Naive thymus-derived CD4-positive, alpha-beta T cell (primary cell): ENCODE measurements at regions not wholly inside any gene's neighbourhood (a gene's known extent, or its start where the extent isn't known, plus 50 kb on each side); places are given as distances from the start of the nearest gene placed in this dataset.

Experiments
- ATAC-seq: fragments of 150-1000 bp; cut with Tn5 transposase; 2 replicates; pipeline ENCODE4 v1.10.0; 2021; ENCODE audit warnings: mild to moderate bottlenecking, moderate library complexity
- CTCF ChIA-PET: fragments of 350-600 bp; sonication (Branson Sonifier 250); formaldehyde crosslinking; loops from one replicate; lab custom pipeline; 2021; ENCODE audit warnings: antibody characterized with exemption; lab: Charles Lee
- POLR2A ChIA-PET: fragments of 350-600 bp; sonication (Branson Sonifier 250); formaldehyde crosslinking; loops from one replicate; lab custom pipeline; 2021; ENCODE audit warnings: antibody characterized with exemption, inconsistent platforms; lab: Charles Lee
- DNase-seq, 9 donors: peaks; one replicate each; pipeline versions ENCODE4 v3.0.0 to v3.0.0-alpha.2; 2020 to 2022; ENCODE audit warnings: mixed read lengths in 1 of 9
- H3K27ac ChIP-seq: one replicate; pipeline ENCODE4 v1.7.0; 2013; ENCODE audit warnings: mild to moderate bottlenecking, low read depth, low read length, moderate library complexity
- H3K27me3 ChIP-seq, 2 donors: one replicate each; pipeline ENCODE4 v1.7.0; 2013; ENCODE audit warnings: low read length in 2 of 2, mild to moderate bottlenecking in 2 of 2, moderate library complexity in 2 of 2; ENCODE audit not compliant: control insufficient read depth in 2 of 2, insufficient read depth in 2 of 2
- H3K36me3 ChIP-seq, 3 experiments: 1 replicate in 2 of 3; 2 replicates in 1 of 3; pipeline ENCODE4 v1.7.0; 2013; ENCODE audit warnings: low read length in 3 of 3, mild to moderate bottlenecking in 3 of 3, moderate library complexity in 1 of 3; ENCODE audit not compliant: insufficient read depth in 3 of 3, control insufficient read depth in 2 of 3
- H3K4me1 ChIP-seq, 2 donors: one replicate each; pipeline ENCODE4 v1.7.0; 2013; ENCODE audit warnings: low read length in 2 of 2, mild to moderate bottlenecking in 2 of 2, moderate library complexity in 1 of 2; ENCODE audit not compliant: control insufficient read depth in 2 of 2, insufficient read depth in 2 of 2
- H3K4me3 ChIP-seq: 2 replicates; pipeline ENCODE4 v1.7.0; 2013; ENCODE audit warnings: mild to moderate bottlenecking, low read length
- H3K9me3 ChIP-seq, 3 experiments: 1 replicate in 2 of 3; 2 replicates in 1 of 3; pipeline ENCODE4 v1.7.0; 2013; ENCODE audit warnings: low read length in 3 of 3; ENCODE audit not compliant: control insufficient read depth in 2 of 3
- H3K27ac Mint-ChIP-seq, 9 donors: one replicate each; pipeline ENCODE4 v1.8.0; 2020 to 2022; ENCODE audit warnings: mixed read lengths in 9 of 9, mild to moderate bottlenecking in 8 of 9, moderate library complexity in 5 of 9, inconsistent platforms in 2 of 9
- H3K27me3 Mint-ChIP-seq, 5 donors: one replicate each; pipeline ENCODE4 v1.8.0; 2021 to 2022; ENCODE audit warnings: mixed read lengths in 5 of 5, mild to moderate bottlenecking in 1 of 5
- H3K36me3 Mint-ChIP-seq, 5 donors: one replicate each; pipeline ENCODE4 v1.8.0; 2020 to 2022; ENCODE audit warnings: mixed read lengths in 5 of 5, mild to moderate bottlenecking in 3 of 5, inconsistent platforms in 1 of 5
- H3K4me1 Mint-ChIP-seq, 7 donors: one replicate each; pipeline ENCODE4 v1.8.0; 2020 to 2022; ENCODE audit warnings: mixed read lengths in 7 of 7, mild to moderate bottlenecking in 3 of 7, inconsistent platforms in 1 of 7
- H3K4me3 Mint-ChIP-seq, 10 donors: one replicate each; pipeline ENCODE4 v1.8.0; 2020 to 2022; ENCODE audit warnings: mild to moderate bottlenecking in 10 of 10, mixed read lengths in 10 of 10, moderate library complexity in 6 of 10, inconsistent platforms in 2 of 10
- H3K9me3 Mint-ChIP-seq, 11 donors: one replicate each; pipeline ENCODE4 v1.8.0; 2020 to 2022; ENCODE audit warnings: mixed read lengths in 11 of 11, mild to moderate bottlenecking in 4 of 11, inconsistent platforms in 1 of 11, moderate library complexity in 1 of 11
- intact Hi-C, 2 donors: fragments of 100-400 bp; cut with micrococcal nuclease; formaldehyde crosslinking; loops; one replicate each; pipeline ENCODE4 v1.15.1; 2023

DNA sequence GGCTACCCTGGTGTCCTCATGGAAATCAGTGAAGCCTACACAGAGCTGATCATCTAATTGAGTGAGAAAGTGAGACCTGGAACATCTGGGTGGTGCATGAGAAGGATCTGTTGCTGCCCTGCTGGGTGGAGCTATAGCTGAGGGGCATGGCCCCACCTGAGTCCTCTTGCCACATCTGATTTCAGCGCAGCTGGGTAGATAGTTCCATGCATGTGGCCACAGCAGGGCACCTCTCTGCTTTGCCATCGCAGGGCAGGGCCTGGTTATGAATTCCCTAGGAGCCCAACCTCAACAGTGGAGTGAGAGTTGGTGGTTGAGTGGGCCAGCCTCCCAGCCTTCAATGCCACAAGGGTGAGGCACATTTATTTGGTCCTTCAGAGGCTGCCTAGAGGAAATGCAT lies 407.8 kb downstream of the BCL11B start:
- no peak overlapping the region for H3K27ac Mint-ChIP-seq
- intact Hi-C loops, result no loop called here

GRCh38 chr14:98867146-98867545 lies 404.9 kb downstream of the BCL11B start:
- Mint-ChIP-seq H3K4me3 (no peak overlapping the region), H3K27me3 (peaks cover 0 to 6% (median 0%) of the 10 kb centered on the region in 5 donors), H3K27ac (no peak overlapping the region), H3K9me3 (no peaks in the 10 kb centered on the region), H3K4me1 (peaks cover 0 to 14% (median 10%) of the 10 kb centered on the region in 7 donors), H3K36me3 (no peaks in the 10 kb centered on the region)
- intact Hi-C loops, result no loop called here
- ATAC-seq (no peak), DNase-seq (no peak)
- H3K36me3 ChIP-seq, result no peaks in the 10 kb centered on the region
- no peaks in the 10 kb centered on the region for H3K27me3 ChIP-seq
- no peak overlapping the region for H3K27ac ChIP-seq
- H3K4me3 ChIP-seq, result no peak overlapping the region
- ChIA-PET CTCF (no interaction called here), POLR2A (no interaction called here)
- no peaks in the 10 kb centered on the region for H3K9me3 ChIP-seq
- no peaks in the 10 kb centered on the region for H3K4me1 ChIP-seq

More for the DNA sequence above, 407.8 kb downstream of the BCL11B start:
- ATAC-seq (no peak), DNase-seq (no peak)
- H3K4me3 ChIP-seq, result no peak overlapping the region
- no peaks in the 10 kb centered on the region for H3K27me3 ChIP-seq
- Mint-ChIP-seq H3K36me3 (no peaks in the 10 kb centered on the region), H3K9me3 (no peaks in the 10 kb centered on the region), H3K4me1 (peaks cover 0 to 20% (median 10%) of the 10 kb centered on the region in 7 donors), H3K4me3 (no peak overlapping the region), H3K27me3 (peaks cover 0 to 19% (median 3%) of the 10 kb centered on the region in 5 donors)
- H3K36me3 ChIP-seq, result no peaks in the 10 kb centered on the region
- H3K4me1 ChIP-seq, result no peaks in the 10 kb centered on the region
- ChIA-PET CTCF (no interaction called here), POLR2A (no interaction called here)
- H3K9me3 ChIP-seq, result no peaks in the 10 kb centered on the region
- H3K27ac ChIP-seq, result no peak overlapping the region

GRCh38 chr14:98867726-98868125 lies 404.3 kb downstream of the BCL11B start:
- DNase-seq (no peak), ATAC-seq (no peak)
- H3K4me3 Mint-ChIP-seq, result no peak overlapping the region
- no peaks in the 10 kb centered on the region for H3K36me3 Mint-ChIP-seq
- H3K27ac ChIP-seq, result no peak overlapping the region
- H3K4me3 ChIP-seq, result no peak overlapping the region
- H3K4me1 Mint-ChIP-seq, result peaks cover 0 to 14% (median 10%) of the 10 kb centered on the region in 7 donors
- intact Hi-C loops, result no loop called here
- no peaks in the 10 kb centered on the region for H3K9me3 ChIP-seq
- no peaks in the 10 kb centered on the region for H3K4me1 ChIP-seq
- peak overlapping the region in 2 of 9 donors; percentile 68 to 78 for H3K27ac Mint-ChIP-seq
- no peaks in the 10 kb centered on the region for H3K27me3 ChIP-seq
- H3K36me3 ChIP-seq, result no peaks in the 10 kb centered on the region
- no peaks in the 10 kb centered on the region for H3K9me3 Mint-ChIP-seq
- ChIA-PET POLR2A (no interaction called here), CTCF (no interaction called here)
- peaks cover 0 to 4% (median 0%) of the 10 kb centered on the region in 5 donors for H3K27me3 Mint-ChIP-seq

- Histone ChIP-seq H3K9me3 (no peaks in the 10 kb centered on the region), H3K4me3 (no peak overlapping the region), H3K36me3 (no peaks in the 10 kb centered on the region), H3K4me1 (no peaks in the 10 kb centered on the region), H3K27me3 (no peaks in the 10 kb centered on the region), H3K27ac (no peak overlapping the region)
- H3K4me1 Mint-ChIP-seq, result peaks cover 0 to 24% (median 10%) of the 10 kb centered on the region in 7 donors
- H3K4me3 Mint-ChIP-seq, result no peak overlapping the region
- CTCF ChIA-PET, result no interaction called here
- peaks cover 0 to 5% (median 0%) of the 10 kb centered on the region in 5 donors for H3K36me3 Mint-ChIP-seq
- H3K27ac Mint-ChIP-seq, result no peak overlapping the region
- POLR2A ChIA-PET, result interaction anchor here (1.1 kb wide), 1 partner anchor 14 kb away, joined by 3 read pairs; no protein-coding TSS in a partner anchor
- peaks cover 0 to 4% (median 0%) of the 10 kb centered on the region in 5 donors for H3K27me3 Mint-ChIP-seq
- peaks cover 0 to 5% (median 0%) of the 10 kb centered on the region in 11 donors for H3K9me3 Mint-ChIP-seq
- DNase-seq (no peak), ATAC-seq (no peak)
- intact Hi-C loops, result no loop called here
These were observed 403.1 kb downstream of the BCL11B start for GRCh38 chr14:98868866-98869265.

- no peak for ATAC-seq
- no peaks in the 10 kb centered on the region for H3K4me1 ChIP-seq
- no peak overlapping the region for H3K27ac ChIP-seq
- DNase-seq, result no peak
- peaks cover 4 to 24% (median 10%) of the 10 kb centered on the region in 7 donors for H3K4me1 Mint-ChIP-seq
- no peak overlapping the region for H3K4me3 Mint-ChIP-seq
- POLR2A ChIA-PET, result no interaction called here
- H3K36me3 ChIP-seq, result no peaks in the 10 kb centered on the region
- H3K36me3 Mint-ChIP-seq, result peaks cover 0 to 9% (median 0%) of the 10 kb centered on the region in 5 donors
- H3K9me3 ChIP-seq, result no peaks in the 10 kb centered on the region
- no peaks in the 10 kb centered on the region for H3K27me3 ChIP-seq
- no peak overlapping the region for H3K27ac Mint-ChIP-seq
- peaks cover 0 to 4% (median 0%) of the 10 kb centered on the region in 5 donors for H3K27me3 Mint-ChIP-seq
- H3K9me3 Mint-ChIP-seq, result peaks cover 0 to 9% (median 0%) of the 10 kb centered on the region in 11 donors
- intact Hi-C loops, result no loop called here
- CTCF ChIA-PET, result no interaction called here
- no peak overlapping the region for H3K4me3 ChIP-seq
These were observed 400.2 kb downstream of the BCL11B start for GRCh38 chr14:98871796-98872195.

DNA sequence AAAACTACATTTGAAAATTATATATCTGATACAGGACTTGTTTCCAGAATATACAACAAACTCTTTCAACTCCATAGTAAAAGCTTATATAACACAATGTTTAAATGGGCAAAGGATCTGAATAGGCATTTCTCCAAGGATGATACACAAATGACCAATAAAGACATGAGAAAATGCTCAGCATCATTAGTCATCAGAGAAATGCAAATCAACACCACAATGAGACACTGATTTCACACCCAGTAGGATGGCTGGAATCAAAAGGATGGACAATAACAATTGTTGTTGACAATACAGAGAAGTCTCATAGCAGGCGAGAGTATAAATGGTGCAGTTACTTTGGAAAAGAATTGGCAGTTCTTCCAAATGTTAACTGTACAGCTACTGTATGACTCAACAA lies 394.9 kb downstream of the BCL11B start:
- peaks cover 0 to 8% (median 0%) of the 10 kb centered on the region in 3 experiments for H3K9me3 ChIP-seq
- ChIA-PET CTCF (no interaction called here), POLR2A (no interaction called here)
- intact Hi-C loops, result no loop called here
- peaks cover 0 to 3% (median 0%) of the 10 kb centered on the region in 5 donors for H3K27me3 Mint-ChIP-seq
- H3K4me3 Mint-ChIP-seq, result no peak overlapping the region
- H3K27ac Mint-ChIP-seq, result no peak overlapping the region
- no peaks in the 10 kb centered on the region for H3K27me3 ChIP-seq
- no peak overlapping the region for H3K27ac ChIP-seq
- H3K9me3 Mint-ChIP-seq, result peaks cover 0 to 50% (median 18%) of the 10 kb centered on the region in 11 donors
- H3K4me1 Mint-ChIP-seq, result peaks cover 0 to 13% (median 4%) of the 10 kb centered on the region in 7 donors
- H3K36me3 Mint-ChIP-seq, result peaks cover 0 to 21% (median 6%) of the 10 kb centered on the region in 5 donors
- no peaks in the 10 kb centered on the region for H3K4me1 ChIP-seq
- ATAC-seq (no peak), DNase-seq (no peak)
- no peak overlapping the region for H3K4me3 ChIP-seq
- H3K36me3 ChIP-seq, result no peaks in the 10 kb centered on the region

DNA sequence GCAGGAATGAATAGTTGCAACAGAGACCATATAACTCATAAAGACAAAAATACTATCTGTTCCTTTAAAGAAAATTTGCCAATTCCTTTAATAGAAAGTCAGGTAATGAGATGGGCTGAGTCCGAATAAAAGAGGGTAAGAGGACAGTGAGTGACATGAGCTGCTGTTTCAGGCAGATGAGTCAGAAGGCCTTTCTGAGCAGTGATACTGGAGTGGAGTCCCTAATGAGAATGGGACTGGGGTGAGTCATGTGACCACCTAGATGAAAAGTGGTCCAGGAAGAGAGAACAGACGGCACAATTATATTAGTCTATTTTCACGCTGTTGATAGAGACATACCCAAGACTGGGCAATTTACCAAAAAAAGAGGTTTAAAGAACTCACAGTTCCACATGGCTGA lies 393.7 kb downstream of the BCL11B start:
- no peak for DNase-seq
- Histone ChIP-seq H3K27me3 (no peaks in the 10 kb centered on the region), H3K4me3 (no peak overlapping the region), H3K36me3 (no peaks in the 10 kb centered on the region), H3K27ac (no peak overlapping the region), H3K9me3 (peaks cover 0 to 8% (median 0%) of the 10 kb centered on the region in 3 experiments), H3K4me1 (no peaks in the 10 kb centered on the region)
- peaks cover 0 to 18% (median 6%) of the 10 kb centered on the region in 5 donors for H3K36me3 Mint-ChIP-seq
- intact Hi-C loops, result no loop called here
- H3K4me1 Mint-ChIP-seq, result peaks cover 0 to 8% (median 4%) of the 10 kb centered on the region in 7 donors
- H3K27me3 Mint-ChIP-seq, result peaks cover 0 to 3% (median 0%) of the 10 kb centered on the region in 5 donors
- H3K4me3 Mint-ChIP-seq, result no peak overlapping the region
- POLR2A ChIA-PET, result no interaction called here
- H3K27ac Mint-ChIP-seq, result no peak overlapping the region
- peaks cover 0 to 50% (median 18%) of the 10 kb centered on the region in 11 donors for H3K9me3 Mint-ChIP-seq
- no peak for ATAC-seq
- CTCF ChIA-PET, result no interaction called here
